ENCODE measurements at regions not wholly inside any gene's neighbourhood (a gene's known extent, or its start where the extent isn't known, plus 50 kb on each side); places are given as distances from the start of the nearest gene placed in this dataset.

DNA sequence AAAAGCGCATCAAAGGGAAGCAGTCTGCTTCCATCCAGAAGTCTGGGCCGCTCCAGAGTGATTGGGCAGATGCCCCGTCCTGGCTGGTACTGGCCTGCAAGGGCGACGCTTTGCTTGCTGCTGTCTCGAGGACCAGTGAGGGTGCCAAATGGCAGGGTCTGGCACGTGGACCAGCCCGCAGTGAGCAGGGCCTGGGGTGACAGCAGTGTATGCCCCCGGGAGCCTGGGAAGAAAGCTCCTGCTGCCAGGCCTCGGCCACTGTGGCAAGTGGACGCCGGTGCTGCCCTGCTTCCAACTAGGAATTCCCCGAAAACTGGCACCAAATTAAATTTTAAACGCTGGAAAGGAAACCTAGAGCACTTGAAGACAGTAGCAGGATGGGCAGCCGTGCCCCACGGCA lies 357.0 kb upstream of the MKI67 start:
- DNase-seq (ENCODE audit: low read depth in 2 of 3, low spot score in 2 of 3): no peak

DNA sequence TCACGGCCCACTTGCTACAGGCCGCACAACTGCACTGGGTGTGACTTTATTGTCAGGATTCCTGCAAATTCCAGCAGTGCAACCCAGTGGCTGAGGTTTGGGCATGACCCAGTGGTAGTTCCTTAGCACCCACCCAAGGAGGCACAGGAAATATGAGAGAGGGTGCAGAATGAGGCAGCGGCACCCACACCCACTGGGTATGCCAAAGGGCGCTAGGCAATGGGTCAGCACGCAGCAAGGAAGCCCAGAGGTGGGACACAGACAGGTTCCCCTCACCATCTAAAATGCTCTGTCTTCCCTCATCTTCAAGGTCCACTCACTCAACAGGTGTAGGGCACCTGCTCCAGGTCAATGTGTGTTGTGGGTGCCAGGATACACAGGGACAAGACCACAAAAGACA lies 357.8 kb upstream of the MKI67 start:
- DNase-seq (ENCODE audit: low read depth in 2 of 3, low spot score in 2 of 3): no peak

DNA sequence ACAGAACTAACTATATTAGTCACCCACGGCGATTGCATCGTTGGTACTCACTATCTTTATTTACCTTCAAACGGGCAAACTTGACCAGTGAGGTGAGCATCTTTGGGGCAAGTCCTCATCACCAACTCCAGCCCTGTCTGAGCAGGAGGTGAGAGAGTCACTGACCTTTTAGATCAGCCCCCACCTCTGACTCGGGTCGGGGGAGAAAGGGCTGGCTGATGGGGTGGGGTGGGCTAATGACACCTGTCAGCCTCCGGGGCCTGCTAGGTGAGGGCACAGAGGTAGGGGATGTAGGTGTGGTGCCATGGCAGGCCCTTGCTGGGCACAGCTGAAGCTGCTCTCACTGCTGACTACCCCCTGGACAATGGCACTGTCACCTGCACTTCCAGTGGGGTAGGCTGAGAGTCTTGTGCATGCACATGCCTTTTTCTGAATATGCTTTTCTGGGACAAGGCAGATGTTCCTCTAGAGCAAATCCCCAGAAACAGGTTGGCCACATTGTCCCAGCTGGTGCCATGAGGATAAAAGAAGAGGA lies 359.5 kb upstream of the MKI67 start:
- DNase-seq (ENCODE audit: low read depth in 2 of 3, low spot score in 2 of 3): no peak

DNA sequence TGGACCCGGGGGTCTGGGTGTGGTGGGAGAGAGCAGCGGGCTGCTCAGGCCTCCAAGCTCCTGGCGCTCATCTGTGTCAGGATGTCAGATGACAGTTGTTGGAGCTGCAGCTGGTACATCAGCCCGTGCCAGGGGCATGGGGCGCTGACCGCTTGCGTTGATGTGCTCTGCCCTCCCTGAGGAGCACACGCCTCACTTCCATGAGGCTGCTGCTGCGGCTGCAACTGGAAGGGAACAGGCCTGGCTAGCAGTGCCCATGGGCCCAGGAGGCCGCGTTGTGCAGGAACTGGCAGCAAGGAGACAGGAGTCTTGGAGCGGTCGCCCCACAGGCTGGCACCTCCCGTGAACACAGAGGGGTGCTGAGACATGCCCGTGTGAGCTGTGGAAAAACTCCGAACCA lies 361.3 kb upstream of the MKI67 start:
- no peak for DNase-seq (ENCODE audit: low read depth in 2 of 3, low spot score in 2 of 3)

DNA sequence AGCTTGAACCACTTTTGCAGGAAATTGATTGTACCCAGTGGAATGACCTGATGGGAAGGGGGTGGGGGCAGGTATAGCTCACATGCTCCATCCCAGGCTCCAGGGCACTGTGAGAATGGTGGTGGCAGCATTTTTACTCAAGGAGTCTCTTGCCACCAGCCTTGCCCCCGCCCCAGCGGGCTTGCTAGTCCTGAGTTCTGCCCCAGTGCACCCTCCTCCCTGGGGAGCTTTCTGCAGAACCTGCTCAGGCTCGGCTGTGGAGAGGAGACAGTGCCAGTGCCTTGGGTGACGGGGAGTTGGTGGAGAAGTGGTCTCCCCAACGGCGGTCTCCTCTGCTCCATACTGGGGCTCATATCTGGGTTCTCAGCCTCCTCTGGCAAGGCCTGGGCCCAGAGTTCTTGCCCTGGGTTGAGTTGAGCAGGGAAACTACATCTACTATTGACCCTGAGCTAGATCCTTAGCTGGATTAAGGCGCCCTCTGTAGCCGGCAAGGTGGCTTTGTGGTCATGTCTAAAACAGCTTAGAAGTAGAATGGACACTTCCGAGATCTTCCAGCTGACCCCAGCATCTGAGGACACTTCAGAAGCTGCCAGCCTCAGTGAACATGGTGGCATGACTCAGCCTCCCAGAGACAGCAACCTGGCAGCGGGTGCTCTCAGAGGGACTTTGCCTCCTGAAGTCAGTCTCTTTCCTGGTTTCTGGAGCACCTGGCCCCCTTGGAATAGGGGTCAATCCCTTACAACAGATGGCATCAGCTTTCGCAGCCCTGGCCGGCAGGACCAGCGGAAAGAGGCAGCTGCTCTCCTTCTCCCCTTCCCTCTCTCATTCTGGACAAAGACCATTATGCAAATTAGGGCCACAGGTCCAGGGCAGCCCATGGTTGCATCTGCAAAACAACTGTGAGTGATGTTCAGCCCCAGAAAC lies 363.4 kb upstream of the MKI67 start:
- DNase-seq (ENCODE audit: low read depth in 2 of 3, low spot score in 2 of 3): no peak

DNA sequence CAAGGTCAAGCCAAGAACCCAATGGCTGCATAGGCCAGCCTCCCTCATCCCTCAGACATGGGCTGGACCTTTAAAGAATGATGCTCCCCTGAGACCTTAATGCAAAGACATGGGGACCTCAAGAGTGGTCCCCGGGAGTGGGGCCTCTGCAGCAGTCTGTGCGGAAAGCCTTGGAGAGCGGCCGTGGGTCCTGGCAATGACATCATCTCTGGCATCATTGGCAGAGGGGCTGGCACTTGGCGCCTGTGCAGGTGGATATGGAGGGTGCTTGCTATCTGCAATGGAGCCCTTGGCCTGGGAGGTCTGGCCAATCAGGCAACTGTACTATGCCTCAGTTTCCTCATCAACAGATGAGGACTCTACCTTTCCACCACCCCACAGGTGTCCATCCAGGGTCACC lies 365.5 kb upstream of the MKI67 start:
- no peak for DNase-seq (ENCODE audit: low read depth in 2 of 3, low spot score in 2 of 3)

DNA sequence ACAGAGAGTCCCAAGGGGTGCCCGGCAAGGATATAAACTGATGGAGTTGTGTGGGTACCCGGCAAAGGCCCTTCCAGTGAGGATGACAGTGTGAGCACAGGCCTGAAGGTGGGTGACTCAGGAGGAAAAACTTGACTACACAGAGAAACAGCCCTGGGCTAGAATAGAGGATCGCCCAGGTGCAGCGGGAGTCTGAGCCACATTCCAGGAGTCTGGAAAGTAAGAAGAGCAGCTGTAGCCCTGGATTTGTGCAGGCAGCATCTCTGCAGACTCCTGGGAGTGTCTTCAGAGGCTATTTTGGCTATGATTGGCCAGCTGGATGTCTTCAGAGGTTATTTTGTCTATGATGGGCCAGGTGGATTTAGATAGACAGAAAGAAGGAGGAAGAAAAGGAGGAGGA lies 367.6 kb upstream of the MKI67 start:
- no peak for DNase-seq (ENCODE audit: low read depth in 2 of 3, low spot score in 2 of 3)

DNA sequence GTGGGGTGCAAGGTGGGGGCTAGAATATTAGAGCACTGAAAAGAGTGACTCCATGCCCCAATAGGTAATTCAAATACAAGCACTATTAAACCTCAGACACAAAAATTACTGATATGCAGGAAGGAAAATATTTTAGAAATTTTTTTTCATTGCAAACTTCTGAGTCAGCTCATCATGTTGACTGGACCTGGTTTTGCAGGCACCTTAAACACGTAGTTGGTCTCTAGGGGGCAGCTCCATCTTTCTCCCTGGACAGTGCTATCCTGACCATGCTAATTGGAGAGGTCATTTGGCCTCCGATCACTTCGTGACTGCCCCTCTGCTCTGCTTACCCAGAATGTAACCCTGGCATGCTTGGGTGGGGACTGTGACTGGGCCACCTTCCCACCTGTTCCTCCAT lies 368.4 kb upstream of the MKI67 start:
- DNase-seq (ENCODE audit: low read depth in 2 of 3, low spot score in 2 of 3): no peak

DNA sequence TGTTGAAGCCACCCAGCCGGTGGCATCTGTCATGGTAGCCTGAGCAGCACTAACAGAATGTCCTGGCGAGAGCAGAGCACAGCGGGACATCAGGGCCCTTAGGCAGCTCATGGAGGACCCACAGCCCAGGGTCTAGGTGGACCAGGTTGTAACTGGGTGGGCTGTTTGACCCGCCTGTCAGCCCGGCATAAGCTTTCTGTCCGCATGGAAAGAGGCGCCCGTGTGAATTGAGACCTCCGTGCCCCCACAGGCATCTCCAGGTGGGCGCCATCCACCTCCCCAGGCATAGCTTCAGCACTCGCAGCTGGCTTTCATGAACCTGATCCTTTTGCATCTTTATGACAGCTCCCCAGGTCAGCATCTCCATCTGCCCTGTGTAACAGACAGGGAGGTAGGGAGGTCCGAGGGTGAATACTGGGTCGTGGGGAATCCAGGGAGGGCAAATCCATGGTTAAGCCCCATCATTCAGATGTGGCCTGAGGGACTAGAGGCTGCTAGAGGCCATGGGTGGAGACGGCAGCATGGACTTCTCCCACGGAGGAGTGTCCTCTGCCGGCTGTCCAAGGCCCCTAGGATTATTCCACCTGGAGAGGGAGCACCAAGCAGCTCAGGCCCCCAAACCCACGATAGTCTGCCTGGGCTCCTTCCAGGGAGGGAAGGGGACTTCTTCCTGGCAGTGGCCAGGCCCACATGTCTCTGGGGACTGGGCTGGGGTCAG lies 371.6 kb upstream of the MKI67 start:
- DNase-seq (ENCODE audit: low read depth in 2 of 3, low spot score in 2 of 3): no peak

DNA sequence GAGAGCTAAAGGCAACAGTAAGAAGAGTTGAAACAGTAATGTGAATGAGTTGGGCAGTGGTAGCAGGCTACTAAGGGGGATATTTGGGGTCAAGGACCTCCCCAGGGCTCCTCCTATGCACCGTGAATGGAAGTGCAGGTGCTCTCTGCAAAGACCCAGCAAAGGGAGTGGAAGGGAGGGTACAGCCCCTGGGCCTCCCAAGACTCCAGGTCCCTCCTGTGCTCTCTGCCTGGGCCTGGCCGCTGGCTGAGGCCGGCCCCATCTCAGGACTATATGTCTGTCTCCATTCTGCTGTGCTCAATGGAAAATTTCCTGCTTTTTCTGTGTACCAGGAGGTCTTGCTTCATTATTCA lies 372.1 kb upstream of the MKI67 start:
- DNase-seq (ENCODE audit: low read depth in 2 of 3, low spot score in 2 of 3): no peak

DNA sequence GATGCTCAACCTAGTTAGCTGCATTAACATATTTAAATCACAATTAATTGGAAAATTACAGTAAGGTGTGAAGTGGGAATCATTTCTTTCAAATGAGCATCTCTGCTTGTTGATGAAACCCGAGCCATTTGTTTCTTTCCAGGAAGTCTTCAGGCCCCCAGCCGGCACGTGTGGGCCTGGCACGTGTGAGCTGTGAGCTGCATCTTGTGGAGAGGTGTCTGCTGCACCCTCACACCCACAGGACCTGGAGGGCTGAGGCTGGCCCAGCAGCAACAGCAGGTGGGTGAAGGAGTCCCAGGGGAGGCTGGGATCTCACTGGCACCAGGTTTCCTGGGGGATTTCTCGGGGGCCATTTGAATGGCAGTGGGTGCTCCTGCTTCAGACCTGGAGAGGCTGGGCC lies 372.5 kb upstream of the MKI67 start:
- DNase-seq (ENCODE audit: low read depth in 2 of 3, low spot score in 2 of 3): no peak

DNA sequence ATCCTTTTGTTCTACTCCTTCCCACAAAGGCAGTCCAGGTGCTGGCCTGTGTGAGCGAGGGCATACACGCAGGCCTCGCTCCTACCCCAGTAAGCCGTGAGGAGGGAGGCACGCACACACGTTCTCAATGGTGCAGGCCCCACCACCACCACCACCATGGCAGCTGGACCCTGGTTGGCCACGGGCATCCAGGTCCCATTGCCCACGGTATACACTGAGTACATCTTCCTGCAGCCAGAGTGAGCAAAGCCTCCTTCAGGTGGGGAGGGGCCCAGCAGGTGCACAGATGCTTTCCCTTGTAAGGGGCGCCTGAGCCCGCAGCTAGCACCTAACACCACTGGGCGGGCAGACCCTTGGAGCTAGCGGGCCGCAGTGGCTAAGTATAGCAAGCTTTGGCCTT lies 373.3 kb upstream of the MKI67 start:
- no peak for DNase-seq (ENCODE audit: low read depth in 2 of 3, low spot score in 2 of 3)

DNA sequence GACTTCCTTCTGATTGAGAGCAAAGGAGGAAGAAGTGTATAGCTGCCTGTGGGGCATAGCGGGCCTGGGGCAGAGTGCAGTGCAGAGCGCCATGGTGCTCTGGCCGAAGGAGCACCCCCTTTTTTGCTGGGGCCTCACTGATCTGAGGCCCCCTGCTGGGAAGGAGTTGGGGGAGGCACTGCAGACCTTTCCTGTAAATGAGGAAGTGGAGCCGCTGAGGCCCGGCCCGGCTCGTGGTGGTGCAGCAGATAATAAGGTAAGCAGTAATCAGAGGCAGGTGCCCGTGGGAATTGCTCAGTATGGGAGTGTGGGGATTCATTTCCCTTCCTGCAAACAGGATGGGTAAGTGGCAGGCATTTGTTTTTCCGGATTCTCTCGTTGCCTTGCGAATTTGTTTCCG lies 373.7 kb upstream of the MKI67 start:
- DNase-seq (ENCODE audit: low read depth in 2 of 3, low spot score in 2 of 3): no peak

DNA sequence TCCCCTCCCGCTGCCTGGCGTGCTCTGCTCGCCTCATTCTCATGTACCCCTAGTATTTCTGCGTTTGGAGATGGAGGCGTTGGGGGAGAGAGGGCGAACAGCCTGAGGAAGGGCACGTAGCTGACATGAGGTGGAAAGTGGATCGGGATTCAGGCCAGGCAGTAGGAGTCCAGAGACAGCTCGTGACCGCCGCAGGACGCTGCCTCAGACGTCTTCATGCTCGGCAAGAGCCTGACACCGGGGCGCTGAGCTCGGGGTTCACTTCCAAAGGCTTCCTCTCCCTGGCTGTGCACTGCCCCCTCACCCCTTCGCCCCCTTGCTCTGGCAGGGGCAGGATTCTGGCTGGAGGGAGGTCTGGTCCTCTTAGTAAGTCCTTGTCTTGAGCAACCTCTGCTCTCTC lies 374.4 kb upstream of the MKI67 start:
- DNase-seq (ENCODE audit: low read depth in 2 of 3, low spot score in 2 of 3): no peak

DNA sequence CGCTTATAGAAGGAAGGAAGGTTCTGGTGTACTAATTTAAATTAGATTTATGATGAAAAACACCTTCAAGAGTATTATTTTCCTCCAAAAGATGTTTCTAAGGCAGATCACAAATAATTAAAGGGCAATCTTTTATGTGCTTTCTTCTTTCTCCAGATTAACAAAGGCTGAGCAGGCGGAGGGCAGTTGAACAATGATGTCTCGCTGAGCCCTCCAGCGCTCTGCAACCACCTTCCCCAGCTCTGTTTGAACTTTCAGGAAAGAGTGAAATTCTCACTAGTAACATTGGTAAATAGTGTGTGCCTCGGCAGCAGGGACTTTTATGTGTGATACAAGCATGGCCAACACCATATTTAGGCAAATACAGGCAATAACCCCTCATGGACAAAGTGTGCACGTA lies 379.1 kb upstream of the MKI67 start:
- no peak for DNase-seq (ENCODE audit: low read depth in 2 of 3, low spot score in 2 of 3)

DNA sequence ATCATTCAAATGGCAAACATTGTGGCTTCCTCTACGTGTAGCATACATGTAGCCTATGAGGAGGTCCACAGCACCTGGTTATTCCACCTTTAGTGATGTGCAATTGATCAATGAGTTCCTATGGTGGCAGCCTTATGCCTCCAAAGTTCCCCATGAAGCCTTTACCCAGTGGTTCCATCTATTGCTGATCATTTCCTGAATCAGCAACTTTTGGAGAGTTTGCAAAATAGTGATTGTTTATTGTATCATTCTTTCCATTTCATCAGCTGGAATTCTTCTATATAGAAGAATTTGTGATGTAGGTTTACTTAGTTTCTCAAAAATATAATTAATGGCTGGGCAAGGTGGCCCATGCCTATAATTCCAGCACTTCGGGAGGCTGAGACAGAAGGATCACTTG lies 380.2 kb upstream of the MKI67 start:
- no peak for DNase-seq (ENCODE audit: low read depth in 2 of 3, low spot score in 2 of 3)

DNA sequence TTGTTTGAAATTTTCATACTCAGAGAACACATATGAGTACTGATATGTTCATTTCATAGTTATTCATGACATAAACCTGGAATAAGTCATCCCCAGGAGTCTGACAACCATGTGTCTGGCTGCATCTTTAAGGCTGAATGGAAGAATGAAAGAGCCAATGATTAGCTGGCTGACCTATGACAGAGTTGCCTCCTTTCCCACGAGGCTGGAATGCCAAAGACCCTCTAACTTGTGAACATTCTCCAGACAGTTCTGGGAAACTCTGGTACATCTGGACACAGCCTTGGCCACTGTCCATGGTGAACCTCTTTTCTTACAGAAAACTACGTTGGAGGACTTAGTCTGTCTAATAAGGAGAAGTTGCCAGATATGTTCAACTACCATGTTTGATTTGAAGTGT lies 380.8 kb upstream of the MKI67 start:
- no peak for DNase-seq (ENCODE audit: low read depth in 2 of 3, low spot score in 2 of 3)

DNA sequence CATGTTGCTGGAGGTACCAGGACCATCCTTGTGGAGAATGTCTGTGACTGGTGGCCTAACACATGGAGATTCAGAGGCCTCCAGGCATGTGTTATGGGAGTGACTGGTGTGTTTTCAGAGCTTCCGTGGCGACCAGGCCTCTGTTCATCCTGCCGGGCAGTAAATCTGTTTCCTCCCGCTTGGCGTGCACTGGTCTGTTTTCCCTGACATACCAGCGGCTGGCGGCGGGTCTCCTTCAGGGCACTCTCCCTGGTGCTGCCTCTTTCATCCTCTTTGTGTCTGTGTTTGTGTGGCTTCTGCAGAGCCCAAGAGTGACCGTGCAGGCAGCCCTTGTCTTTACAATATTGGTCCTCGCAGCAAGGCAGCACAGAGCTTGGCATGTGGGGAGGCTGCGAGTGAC lies 385.1 kb upstream of the MKI67 start:
- no peak for DNase-seq (ENCODE audit: low read depth in 2 of 3, low spot score in 2 of 3)

DNA sequence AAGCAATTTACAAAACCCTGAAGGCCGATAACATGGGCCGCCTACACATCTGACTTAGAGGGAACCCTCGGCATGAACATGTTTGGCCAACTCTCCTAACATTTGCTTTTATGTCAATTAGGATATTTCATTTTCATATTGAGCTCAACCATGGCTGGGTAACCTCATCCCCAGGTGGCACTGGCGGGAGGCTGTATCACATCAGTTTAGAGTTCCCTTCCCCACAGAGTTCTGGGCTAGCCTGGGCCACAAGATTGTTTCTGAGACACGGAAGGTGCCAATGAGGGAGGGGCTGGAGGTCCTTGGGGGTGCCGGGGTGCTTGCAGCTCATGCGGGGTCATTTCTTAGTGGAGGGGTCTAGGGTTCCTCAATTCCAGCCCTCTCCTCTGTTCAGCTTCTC lies 386.5 kb upstream of the MKI67 start:
- DNase-seq (ENCODE audit: low read depth in 2 of 3, low spot score in 2 of 3): no peak

DNA sequence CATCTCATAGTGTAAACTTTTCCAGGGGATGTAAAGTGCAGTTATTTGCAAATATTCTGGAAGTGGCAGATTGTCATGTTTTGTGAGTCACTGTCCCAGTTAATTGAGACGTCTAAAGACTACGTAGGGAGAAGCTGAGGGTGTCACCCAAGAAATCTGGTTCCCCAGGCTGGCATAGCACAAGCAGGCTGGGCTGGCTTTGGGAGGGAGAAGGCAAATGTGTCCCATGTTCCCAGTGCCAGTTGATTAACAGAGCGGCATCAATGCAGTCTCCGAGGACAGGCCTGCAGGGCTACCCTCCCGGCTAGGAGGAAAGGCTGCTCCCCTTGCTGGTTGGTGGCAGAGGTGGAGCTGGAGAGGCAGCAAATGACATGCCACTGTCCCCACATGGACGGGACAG lies 388.3 kb upstream of the MKI67 start:
- no peak for DNase-seq (ENCODE audit: low read depth in 2 of 3, low spot score in 2 of 3)

DNA sequence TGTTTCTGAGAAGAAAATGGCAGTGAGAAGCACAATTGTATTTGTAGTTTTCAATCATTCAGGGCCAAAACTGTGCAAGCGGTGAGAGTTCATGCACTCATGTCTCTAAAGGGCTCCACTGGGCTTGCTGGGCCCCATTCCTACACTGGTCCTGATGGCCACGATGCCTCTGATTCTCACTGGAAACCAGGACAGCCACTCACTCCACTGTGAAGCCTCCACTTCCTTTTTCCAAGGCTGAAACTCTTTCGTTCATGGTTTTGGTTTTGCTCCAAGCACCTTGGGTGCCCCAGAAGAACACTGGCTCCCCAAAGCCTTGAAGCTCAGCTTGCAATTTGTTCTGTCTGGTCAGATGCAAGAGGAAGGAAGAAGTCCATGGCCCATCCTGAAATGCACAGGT lies 390.0 kb upstream of the MKI67 start:
- no peak for DNase-seq (ENCODE audit: low read depth in 2 of 3, low spot score in 2 of 3)

DNA sequence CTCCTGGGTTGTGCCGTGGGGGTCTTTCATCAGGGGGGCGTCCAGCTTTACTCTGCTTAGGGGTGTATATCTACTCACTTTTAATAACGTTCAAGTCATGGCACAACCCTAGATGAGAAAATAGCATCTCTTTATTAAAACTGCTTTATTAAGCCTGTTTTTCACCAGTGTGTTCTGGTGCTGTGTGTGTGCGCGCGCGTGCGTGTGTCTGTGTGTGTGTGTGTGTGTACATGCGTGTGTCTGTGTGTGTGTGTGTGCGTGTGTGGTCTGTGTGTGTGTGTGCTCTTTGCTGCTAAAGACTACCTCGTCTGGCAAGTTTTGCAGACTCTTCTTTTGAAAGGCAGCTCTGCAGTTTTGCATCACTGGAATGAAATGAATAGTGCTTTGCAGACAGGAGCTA lies 390.9 kb upstream of the MKI67 start:
- DNase-seq (ENCODE audit: low read depth in 2 of 3, low spot score in 2 of 3): no peak
